GM23338 (cell line): ENCODE measurements at regions not wholly inside any gene's neighbourhood (a gene's known extent, or its start where the extent isn't known, plus 50 kb on each side); places are given as distances from the start of the nearest gene placed in this dataset.

Source experiments
- ATAC-seq: fragments of 200-7000 bp; cut with Tn5 transposase; 3 replicates; pipeline ENCODE4 v1.9.1; 2020
- DNase-seq: peaks from one replicate; pipeline ENCODE4 v3.0.0-alpha.2; 2015; ENCODE audit warnings: low spot score
- H2AFZ ChIP-seq: fragments of 200-600 bp; sonication (generic); 2 replicates; pipeline ENCODE4 v1.8.0; 2016; ENCODE audit warnings: antibody characterized with exemption, mild to moderate bottlenecking, moderate library complexity
- H3F3A ChIP-seq: fragments of 200-600 bp; sonication (generic); replicated peaks from 2 replicates; pipeline ENCODE4 v1.8.0; 2017; ENCODE audit warnings: antibody characterized with exemption, mixed run types, low read depth
- H3K27ac ChIP-seq: fragments of 200-600 bp; sonication (generic); 2 replicates; pipeline ENCODE4 v1.6.1; 2016; ENCODE audit warnings: low read depth
- H3K27me3 ChIP-seq: fragments of 200-600 bp; sonication (generic); 2 replicates; pipeline ENCODE4 v1.8.0; 2016; ENCODE audit warnings: mild to moderate bottlenecking, mixed run types, moderate library complexity; ENCODE audit not compliant: insufficient read depth
- H3K36me3 ChIP-seq: fragments of 200-600 bp; sonication (generic); 2 replicates; pipeline ENCODE4 v1.8.0; 2016; ENCODE audit warnings: mild to moderate bottlenecking; ENCODE audit not compliant: insufficient read depth
- H3K4me1 ChIP-seq: fragments of 200-600 bp; sonication (generic); 2 replicates; pipeline ENCODE4 v1.8.0; 2016; ENCODE audit warnings: mild to moderate bottlenecking, moderate library complexity; ENCODE audit not compliant: insufficient read depth
- H3K4me2 ChIP-seq: fragments of 200-600 bp; sonication (generic); 2 replicates; pipeline ENCODE4 v1.7.1; 2017; ENCODE audit warnings: mixed run types
- H3K4me3 ChIP-seq: fragments of 200-600 bp; sonication (generic); 2 replicates; pipeline ENCODE4 v1.6.1; 2016; ENCODE audit warnings: mixed run types
- H3K79me2 ChIP-seq: fragments of 200-600 bp; sonication (generic); replicated peaks from 2 replicates; pipeline ENCODE4 v1.8.0; 2017; ENCODE audit warnings: mild to moderate bottlenecking; ENCODE audit not compliant: insufficient read depth
- H3K9me2 ChIP-seq: fragments of 200-600 bp; sonication (generic); 2 replicates; pipeline ENCODE4 v1.8.0; 2017; ENCODE audit not compliant: insufficient read depth
- H4K20me1 ChIP-seq: fragments of 200-600 bp; sonication (generic); replicated peaks from 2 replicates; pipeline ENCODE4 v1.8.0; 2017; ENCODE audit warnings: mild to moderate bottlenecking; ENCODE audit not compliant: insufficient read depth
- H3K27ac Mint-ChIP-seq: 2 replicates; pipeline ENCODE4 v1.8.0; 2020; ENCODE audit warnings: inconsistent platforms, mild to moderate bottlenecking, moderate library complexity, mixed read lengths
- H3K27me3 Mint-ChIP-seq: 3 replicates; pipeline ENCODE4 v1.8.0; 2022; ENCODE audit warnings: low read depth, mild to moderate bottlenecking, moderate library complexity, mixed read lengths, inconsistent platforms; ENCODE audit not compliant: insufficient read depth, poor library complexity
- H3K36me3 Mint-ChIP-seq: 3 replicates; pipeline ENCODE4 v1.8.0; 2021; ENCODE audit warnings: low read depth, mild to moderate bottlenecking, inconsistent platforms, moderate library complexity, mixed read lengths
- H3K4me1 Mint-ChIP-seq: 3 replicates; pipeline ENCODE4 v1.8.0; 2020; ENCODE audit warnings: mild to moderate bottlenecking, inconsistent platforms, mixed read lengths
- H3K4me3 Mint-ChIP-seq: 3 replicates; pipeline ENCODE4 v1.8.0; 2021; ENCODE audit warnings: moderate library complexity, mild to moderate bottlenecking, inconsistent platforms, mixed read lengths
- H3K9me3 Mint-ChIP-seq: 3 replicates; pipeline ENCODE4 v1.8.0; 2020; ENCODE audit warnings: moderate library complexity, mild to moderate bottlenecking, inconsistent platforms, mixed read lengths
- CREB1 ChIP-seq: fragments of 250-450 bp; sonication (Bioruptor Pico); IDR thresholded peaks from 2 replicates; pipeline ENCODE4 v1.5.0; 2020; ENCODE audit warnings: low read depth, mild to moderate bottlenecking, moderate library complexity
- CTCF ChIP-seq, 2 experiments: fragments of 200-600 bp in 1 of 2; sonication (generic) in 1 of 2; conservative IDR thresholded peaks; 2 replicates each; pipeline versions ENCODE4 v1.5.1 to v1.6.1; 2016 to 2017; ENCODE audit warnings: antibody characterized with exemption in 2 of 2, low read depth in 2 of 2, mild to moderate bottlenecking in 2 of 2, moderate library complexity in 1 of 2
- ETS1 ChIP-seq: IDR thresholded peaks from 2 replicates; pipeline ENCODE4 v1.6.1; 2016; ENCODE audit warnings: antibody characterized with exemption
- EZH2 ChIP-seq: fragments of 200-600 bp; sonication (generic); IDR thresholded peaks from one replicate; pipeline ENCODE4 v1.8.0; 2017; ENCODE audit warnings: antibody characterized with exemption, mild to moderate bottlenecking, low read depth; ENCODE audit not compliant: unreplicated experiment
- EZH2phosphoT487 ChIP-seq: fragments of 200-600 bp; sonication (generic); IDR thresholded peaks from one replicate; pipeline ENCODE4 v1.8.1; 2018; ENCODE audit warnings: antibody characterized with exemption; ENCODE audit not compliant: unreplicated experiment
- JUNB ChIP-seq: IDR thresholded peaks from one replicate; pipeline ENCODE4 v1.6.1; 2016; ENCODE audit warnings: antibody characterized with exemption; ENCODE audit not compliant: unreplicated experiment
- NANOG ChIP-seq: IDR thresholded peaks from 2 replicates; pipeline ENCODE4 v1.6.1; 2016; ENCODE audit warnings: antibody characterized with exemption, borderline replicate concordance
- POLR2AphosphoS5 ChIP-seq: IDR thresholded peaks from 2 replicates; pipeline ENCODE4 v1.6.1; 2016; ENCODE audit warnings: antibody characterized with exemption, low read depth
- REST ChIP-seq: IDR thresholded peaks from one replicate; pipeline ENCODE4 v1.6.1; 2018; ENCODE audit warnings: antibody characterized with exemption; ENCODE audit not compliant: unreplicated experiment
- STAT1 ChIP-seq: IDR thresholded peaks from one replicate; pipeline ENCODE4 v1.6.1; 2016; ENCODE audit warnings: antibody characterized with exemption; ENCODE audit not compliant: unreplicated experiment
- ZNF114 ChIP-seq: fragments of 250-450 bp; sonication (Bioruptor Pico); IDR thresholded peaks from 2 replicates; pipeline ENCODE4 v1.5.0; 2020; ENCODE audit warnings: mild to moderate bottlenecking, moderate library complexity
- ZNF331 ChIP-seq: fragments of 250-450 bp; sonication (Bioruptor Pico); IDR thresholded peaks from 2 replicates; pipeline ENCODE4 v1.5.0; 2020; ENCODE audit warnings: low read depth, mild to moderate bottlenecking, moderate library complexity
- ZNF462 ChIP-seq: fragments of 250-450 bp; sonication (Bioruptor Pico); IDR thresholded peaks from 2 replicates; pipeline ENCODE4 v1.5.0; 2020; ENCODE audit warnings: mild to moderate bottlenecking, moderate library complexity

GRCh38 chr2:41709702-41710599, 337.9 kb upstream of the PKDCC start:
- Histone ChIP-seq H3K4me1 (no peaks in the 10 kb centered on the region), H3K9me2 (0 out of 2 replicates have a peak, but pooled peaks cover 6% of the 10 kb centered on the region), H3K36me3 (no peaks in the 10 kb centered on the region), H4K20me1 (no peaks in the 10 kb centered on the region), H3K4me2 (no peak overlapping the region), H2AFZ (no peak overlapping the region), H3K79me2 (no peaks in the 10 kb centered on the region), H3F3A (no peaks in the 10 kb centered on the region), H3K27ac (no peak overlapping the region), H3K4me3 (no peak overlapping the region), H3K27me3 (no peaks in the 10 kb centered on the region)
- Mint-ChIP-seq H3K36me3 (no peaks in the 10 kb centered on the region), H3K4me1 (peaks cover 5% of the 10 kb centered on the region; the same call in 1 of the 3 replicates), H3K27ac (no peak overlapping the region), H3K4me3 (no peak overlapping the region), H3K27me3 (no peaks in the 10 kb centered on the region), H3K9me3 (no peaks in the 10 kb centered on the region)
- ATAC-seq: no peak
- no peak for TF ChIP-seq NANOG
- TF ChIP-seq POLR2AphosphoS5: no peak
- no peak for TF ChIP-seq ETS1
- no peak for TF ChIP-seq CREB1 (CRISPR knock-in tag)
- TF ChIP-seq CTCF (conservative IDR thresholded peaks at IDR 0.05; ENCODE audit: low read depth in 2 of 2): no peak
- TF ChIP-seq STAT1: no peak
- TF ChIP-seq REST: no peak
- TF ChIP-seq ZNF331 (CRISPR knock-in tag): no peak
- no peak for TF ChIP-seq ZNF114 (CRISPR knock-in tag)
- no peak for TF ChIP-seq ZNF462
- TF ChIP-seq JUNB: no peak
- no peak for TF ChIP-seq EZH2
- no peak for TF ChIP-seq EZH2phosphoT487
- no peak for DNase-seq
